Progenitor cell of endocrine pancreas (in vitro differentiated cells): ENCODE measurements at regions not wholly inside any gene's neighbourhood (a gene's known extent, or its start where the extent isn't known, plus 50 kb on each side); places are given as distances from the start of the nearest gene placed in this dataset.

Experiments used
- DNase-seq: peaks from one replicate; pipeline ENCODE4 v3.0.0; 2021; ENCODE audit warnings: low spot score; ENCODE audit not compliant: unreplicated experiment
- H3K27ac Mint-ChIP-seq: 2 replicates; pipeline ENCODE4 v1.8.0; 2021; ENCODE audit warnings: mild to moderate bottlenecking, moderate library complexity, mixed read lengths
- H3K27me3 Mint-ChIP-seq: 2 replicates; pipeline ENCODE4 v1.8.0; 2021; ENCODE audit warnings: mixed read lengths
- H3K36me3 Mint-ChIP-seq: 2 replicates; pipeline ENCODE4 v1.8.0; 2022; ENCODE audit warnings: mixed read lengths; ENCODE audit not compliant: insufficient read depth
- H3K4me1 Mint-ChIP-seq: 2 replicates; pipeline ENCODE4 v1.8.0; 2021; ENCODE audit warnings: low read depth, mixed read lengths
- H3K4me3 Mint-ChIP-seq: 2 replicates; pipeline ENCODE4 v1.8.0; 2021; ENCODE audit warnings: low read depth, mild to moderate bottlenecking, moderate library complexity, mixed read lengths
- H3K9me3 Mint-ChIP-seq: 2 replicates; pipeline ENCODE4 v1.8.0; 2021; ENCODE audit warnings: low read depth, mixed read lengths
- CTCF ChIP-seq: fragments of 200-600 bp; sonication (generic); IDR thresholded peaks from one replicate; pipeline ENCODE4 v1.5.0; 2021; ENCODE audit warnings: antibody characterized with exemption, mild to moderate bottlenecking; ENCODE audit not compliant: unreplicated experiment

GRCh38 chr19:27777242-27777641 is 1435.7 kb downstream of the UQCRFS1 start:
- Mint-ChIP-seq H3K9me3 (peaks cover 79% of the 10 kb centered on the region), H3K4me1 (no peaks in the 10 kb centered on the region), H3K27ac (no peak overlapping the region), H3K36me3 (peaks cover 93% of the 10 kb centered on the region), H3K4me3 (no peak overlapping the region), H3K27me3 (no peaks in the 10 kb centered on the region)
- no peak for TF ChIP-seq CTCF
- no peak for DNase-seq

- no peak for TF ChIP-seq CTCF
- peak overlapping the region; percentile 25 for H3K27ac Mint-ChIP-seq
- DNase-seq, result no peak
- no peaks in the 10 kb centered on the region for H3K4me1 Mint-ChIP-seq
- no peak overlapping the region for H3K4me3 Mint-ChIP-seq
- no peaks in the 10 kb centered on the region for H3K27me3 Mint-ChIP-seq
- peaks cover 93% of the 10 kb centered on the region for H3K36me3 Mint-ChIP-seq
- peaks cover 84% of the 10 kb centered on the region for H3K9me3 Mint-ChIP-seq
Observed at GRCh38 chr19:27776524-27776923, 1436.4 kb downstream of the UQCRFS1 start.

- no peak overlapping the region for H3K4me3 Mint-ChIP-seq
- H3K9me3 Mint-ChIP-seq, result peaks cover 83% of the 10 kb centered on the region
- peaks cover 92% of the 10 kb centered on the region for H3K36me3 Mint-ChIP-seq
- TF ChIP-seq CTCF, result no peak
- no peaks in the 10 kb centered on the region for H3K4me1 Mint-ChIP-seq
- no peak overlapping the region for H3K27ac Mint-ChIP-seq
- no peaks in the 10 kb centered on the region for H3K27me3 Mint-ChIP-seq
- DNase-seq, result no peak
Observed at GRCh38 chr19:27776020-27776419, 1436.9 kb downstream of the UQCRFS1 start.

- H3K4me3 Mint-ChIP-seq, result no peak overlapping the region
- no peaks in the 10 kb centered on the region for H3K4me1 Mint-ChIP-seq
- no peak for DNase-seq
- no peak overlapping the region for H3K27ac Mint-ChIP-seq
- H3K27me3 Mint-ChIP-seq, result no peaks in the 10 kb centered on the region
- TF ChIP-seq CTCF, result no peak
- peaks cover 91% of the 10 kb centered on the region for H3K36me3 Mint-ChIP-seq
- peaks cover 83% of the 10 kb centered on the region for H3K9me3 Mint-ChIP-seq
Observed at GRCh38 chr19:27775395-27775794, 1437.6 kb downstream of the UQCRFS1 start.

- Mint-ChIP-seq H3K36me3 (peaks cover 91% of the 10 kb centered on the region), H3K9me3 (peaks cover 87% of the 10 kb centered on the region), H3K27ac (no peak overlapping the region), H3K4me1 (no peaks in the 10 kb centered on the region), H3K27me3 (no peaks in the 10 kb centered on the region), H3K4me3 (no peak overlapping the region)
- TF ChIP-seq CTCF, result no peak
- DNase-seq, result no peak
Observed at GRCh38 chr19:27774827-27775226, 1438.1 kb downstream of the UQCRFS1 start.
